ENCODE measurements at regions not wholly inside any gene's neighbourhood (a gene's known extent, or its start where the extent isn't known, plus 50 kb on each side); places are given as distances from the start of the nearest gene placed in this dataset.
"Not testable (repeated sequence)": the region's sequence is repeated elsewhere in the genome, so short reads cannot be mapped to it uniquely, and the experiment has no call there.

- no peaks in the 10 kb centered on the region for H3K4me1 ChIP-seq
- no peak overlapping the region for H3K4me3 ChIP-seq
- peaks cover 19% of the 10 kb centered on the region for H3K27me3 ChIP-seq
- 56 to 71% methylated on average over 3 of the region's 3 CpGs for WGBS, 2 donors (ENCODE audit: low coverage in 1 of 2)
- no peak for TF ChIP-seq POLR2A (IDR thresholded peaks at IDR 0.05)
- TF ChIP-seq CTCF (IDR thresholded peaks at IDR 0.05): no peak
- TF ChIP-seq POLR2AphosphoS5 (IDR thresholded peaks at IDR 0.05): no peak
- TF ChIP-seq EP300 (IDR thresholded peaks at IDR 0.05): no peak
- ATAC-seq: no peak
- H3K27ac ChIP-seq: no peak overlapping the region
- peaks cover 0 to 35% (median 0%) of the 10 kb centered on the region in 3 donors for H3K9me3 ChIP-seq
- no peaks in the 10 kb centered on the region for H3K36me3 ChIP-seq
Observed at GRCh38 chr1:37197411-37197810, 163.1 kb upstream of the GRIK3 start.

GRCh38 chr1:37214305-37214704, 180.0 kb upstream of the GRIK3 start:
- not testable (repeated sequence) for H3K36me3 ChIP-seq, ATAC-seq, H3K4me1 ChIP-seq, H3K4me3 ChIP-seq, H3K27ac ChIP-seq, H3K9me3 ChIP-seq
- H3K27me3 ChIP-seq: peaks cover 14% of the 10 kb centered on the region
- WGBS, 2 donors (ENCODE audit: low coverage in 1 of 2): 0 to 50% methylated on average over 1 to 4 of the region's 5 CpGs

GRCh38 chr1:37233606-37234005, 199.3 kb upstream of the GRIK3 start:
- no peak for ATAC-seq
- Histone ChIP-seq H3K9me3 (peaks cover 0 to 21% (median 0%) of the 10 kb centered on the region in 3 donors), H3K27ac (no peak overlapping the region), H3K36me3 (no peaks in the 10 kb centered on the region), H3K4me1 (no peaks in the 10 kb centered on the region), H3K27me3 (peaks cover 46% of the 10 kb centered on the region), H3K4me3 (no peak overlapping the region)
- TF ChIP-seq CTCF (IDR thresholded peaks at IDR 0.05) (no peak), POLR2A (IDR thresholded peaks at IDR 0.05) (no peak), POLR2AphosphoS5 (IDR thresholded peaks at IDR 0.05) (no peak), EP300 (IDR thresholded peaks at IDR 0.05) (no peak)
- 60% methylated on average over 1 of the region's 2 CpGs; no CpG with 5 or more reads in 1 of the 2 donors for WGBS, 2 donors (ENCODE audit: low coverage in 1 of 2)

GRCh38 chr1:37234941-37235418, 200.7 kb upstream of the GRIK3 start:
- H3K4me3 ChIP-seq: no peak overlapping the region

GRCh38 chr1:37237948-37238347, 203.6 kb upstream of the GRIK3 start:
- peaks cover 0 to 8% (median 0%) of the 10 kb centered on the region in 3 donors for H3K9me3 ChIP-seq

More at GRCh38 chr1:37234941-37235418, 200.7 kb upstream of the GRIK3 start:
- 14 to 22% methylated on average over 5 to 12 of the region's 12 CpGs for WGBS, 2 donors (ENCODE audit: low coverage in 1 of 2)
- no peak overlapping the region for H3K27ac ChIP-seq
- peaks cover 54% of the 10 kb centered on the region for H3K27me3 ChIP-seq
- ATAC-seq: no peak
- no peaks in the 10 kb centered on the region for H3K4me1 ChIP-seq
- peaks cover 0 to 21% (median 0%) of the 10 kb centered on the region in 3 donors for H3K9me3 ChIP-seq
- no peaks in the 10 kb centered on the region for H3K36me3 ChIP-seq
- TF ChIP-seq EP300 (IDR thresholded peaks at IDR 0.05) (no peak), CTCF (IDR thresholded peaks at IDR 0.05) (no peak), POLR2A (IDR thresholded peaks at IDR 0.05) (no peak), POLR2AphosphoS5 (IDR thresholded peaks at IDR 0.05) (no peak)

More at GRCh38 chr1:37237948-37238347, 203.6 kb upstream of the GRIK3 start:
- WGBS, 2 donors (ENCODE audit: low coverage in 1 of 2): 19 to 25% methylated on average over 2 of the region's 2 CpGs
- no peak for ATAC-seq
- Histone ChIP-seq H3K4me3 (no peak overlapping the region), H3K27ac (no peak overlapping the region), H3K27me3 (peaks cover 75% of the 10 kb centered on the region), H3K36me3 (no peaks in the 10 kb centered on the region), H3K4me1 (no peaks in the 10 kb centered on the region)
- no peak for TF ChIP-seq EP300 (IDR thresholded peaks at IDR 0.05)
- TF ChIP-seq POLR2AphosphoS5 (IDR thresholded peaks at IDR 0.05): no peak
- TF ChIP-seq POLR2A (IDR thresholded peaks at IDR 0.05): no peak
